ENCODE measurements at regions not wholly inside any gene's neighbourhood (a gene's known extent, or its start where the extent isn't known, plus 50 kb on each side); places are given as distances from the start of the nearest gene placed in this dataset.
A peak's percentile ranks its signal among the peaks of the same experiment; 100 is the strongest.

DNA sequence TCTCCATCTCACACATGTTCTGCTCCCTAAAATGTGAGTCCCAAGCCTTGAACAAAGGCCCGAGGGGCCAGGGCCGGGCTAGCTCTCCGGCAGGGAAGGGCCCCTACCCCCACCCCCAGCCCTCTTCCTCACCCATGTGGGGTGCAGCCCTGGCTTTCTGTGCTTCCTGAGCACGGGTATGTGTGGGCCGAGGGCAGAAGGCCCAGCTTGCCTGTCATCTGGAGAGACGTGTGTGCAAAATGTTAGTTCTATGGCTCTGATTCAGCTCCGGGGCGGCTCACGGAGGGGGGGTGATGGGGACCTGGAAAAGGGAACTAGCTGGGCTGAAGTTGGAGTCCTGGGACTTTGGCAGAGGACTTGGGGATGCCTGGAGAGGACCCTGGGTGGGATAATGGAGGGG lies 90.3 kb upstream of the ARAP3 start:
- Mint-ChIP-seq H3K27me3 (peaks cover 0 to 18% (median 8%) of the 10 kb centered on the region in 5 donors), H3K27ac (no peak overlapping the region), H3K36me3 (no peaks in the 10 kb centered on the region), H3K9me3 (no peaks in the 10 kb centered on the region), H3K4me1 (peaks cover 0 to 2% (median 0%) of the 10 kb centered on the region in 4 donors), H3K4me3 (no peak overlapping the region)
- no peak for ATAC-seq
- no peak for DNase-seq
- POLR2A ChIA-PET = no interaction called here

DNA sequence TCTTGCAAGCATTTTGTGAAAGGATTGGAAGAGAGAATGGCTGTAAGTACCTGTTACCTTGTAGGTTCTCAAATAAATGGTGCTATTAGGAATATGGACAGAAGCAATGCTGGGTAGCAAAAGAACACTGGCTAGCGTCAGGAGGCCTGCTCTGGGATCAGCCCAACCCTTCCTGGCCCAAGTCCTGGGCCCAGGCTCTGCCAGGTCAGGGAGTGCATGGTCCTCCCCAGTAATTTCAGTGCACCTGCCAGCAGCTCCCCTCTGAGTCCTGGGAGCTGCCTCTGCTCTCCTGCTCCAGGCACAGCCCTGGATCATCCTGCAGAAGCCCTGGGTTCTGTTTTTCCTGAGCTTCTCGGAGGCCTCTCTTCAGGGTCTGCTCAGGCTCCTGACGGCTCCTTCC lies 89.5 kb upstream of the ARAP3 start:
- Mint-ChIP-seq H3K27me3 (peaks cover 0 to 16% (median 8%) of the 10 kb centered on the region in 5 donors), H3K27ac (no peak overlapping the region), H3K4me1 (peaks cover 0 to 2% (median 0%) of the 10 kb centered on the region in 4 donors), H3K4me3 (no peak overlapping the region), H3K36me3 (no peaks in the 10 kb centered on the region), H3K9me3 (no peaks in the 10 kb centered on the region)
- ATAC-seq = no peak
- POLR2A ChIA-PET = no interaction called here
- DNase-seq = no peak

DNA sequence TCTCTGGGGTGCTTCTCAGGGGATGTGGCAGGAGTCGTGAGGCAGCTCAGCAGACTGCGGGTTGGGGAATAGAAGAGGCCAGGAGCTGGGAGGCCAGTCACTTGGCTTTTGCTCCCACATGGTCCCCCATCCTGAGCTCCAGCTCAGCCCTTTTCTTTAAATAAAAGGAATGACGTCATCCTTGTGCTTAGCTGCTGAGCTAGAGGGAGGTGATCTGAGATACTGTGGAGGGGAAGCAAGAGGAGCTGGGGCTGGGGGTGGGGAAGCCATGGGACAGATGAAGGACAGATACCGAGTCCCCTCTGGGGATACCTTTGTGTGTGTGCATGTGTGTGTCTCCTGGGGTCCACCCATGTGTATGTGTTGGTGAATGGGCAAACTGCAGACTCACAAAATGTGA lies 89.0 kb upstream of the ARAP3 start:
- Mint-ChIP-seq H3K4me3 (no peak overlapping the region), H3K36me3 (no peaks in the 10 kb centered on the region), H3K27ac (no peak overlapping the region), H3K27me3 (peaks cover 0 to 16% (median 8%) of the 10 kb centered on the region in 5 donors), H3K9me3 (no peaks in the 10 kb centered on the region), H3K4me1 (peaks cover 0 to 2% (median 0%) of the 10 kb centered on the region in 4 donors)
- DNase-seq = no peak
- POLR2A ChIA-PET = no interaction called here
- ATAC-seq = no peak

DNA sequence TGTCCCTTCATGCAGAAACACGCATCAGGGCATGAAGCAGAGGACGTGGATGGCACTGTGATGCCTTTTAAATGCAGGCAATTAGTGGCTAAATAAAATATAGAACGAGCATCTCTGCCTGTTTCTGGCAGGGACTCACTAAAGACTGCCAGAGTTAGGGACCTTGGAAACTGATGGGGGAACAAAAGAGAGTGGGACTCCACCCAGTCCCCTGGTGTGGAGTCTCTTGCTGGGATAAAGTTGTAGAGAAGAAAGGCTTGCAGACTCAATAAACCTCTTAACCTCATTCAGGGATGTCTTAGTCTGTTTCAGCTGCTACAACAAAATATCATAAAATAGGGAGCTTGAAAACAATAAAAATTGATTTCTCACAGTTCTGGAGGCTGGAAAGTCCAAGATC lies 87.6 kb upstream of the ARAP3 start:
- ATAC-seq = no peak
- no peaks in the 10 kb centered on the region for H3K9me3 Mint-ChIP-seq
- H3K4me1 Mint-ChIP-seq = peaks cover 0 to 2% (median 0%) of the 10 kb centered on the region in 4 donors
- DNase-seq = no peak
- no peak overlapping the region for H3K4me3 Mint-ChIP-seq
- POLR2A ChIA-PET = no interaction called here
- H3K27ac Mint-ChIP-seq = no peak overlapping the region
- H3K27me3 Mint-ChIP-seq = peaks cover 0 to 16% (median 8%) of the 10 kb centered on the region in 5 donors
- H3K36me3 Mint-ChIP-seq = no peaks in the 10 kb centered on the region

DNA sequence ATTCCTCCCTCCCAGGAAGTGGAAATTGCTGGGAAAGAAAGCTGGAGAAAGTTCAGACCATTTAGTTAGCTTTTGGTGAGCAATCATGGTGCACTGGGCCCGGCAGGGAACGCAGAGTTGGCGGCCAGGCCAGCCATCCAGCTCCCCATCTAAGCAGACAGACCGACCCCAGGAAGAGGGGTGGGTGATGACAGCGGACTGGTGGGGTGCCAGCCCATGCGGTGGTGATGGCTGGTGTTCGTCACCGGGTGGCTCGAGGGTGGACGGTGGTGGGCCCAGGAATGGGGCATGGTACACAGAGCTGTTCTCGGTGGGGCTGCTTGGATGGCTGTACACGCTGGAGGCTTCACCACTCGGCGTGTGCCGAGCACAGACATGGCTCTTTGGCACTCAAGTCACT lies 85.6 kb upstream of the ARAP3 start:
- H3K9me3 Mint-ChIP-seq = no peaks in the 10 kb centered on the region
- no peak overlapping the region for H3K27ac Mint-ChIP-seq
- H3K4me1 Mint-ChIP-seq = peaks cover 0 to 2% (median 0%) of the 10 kb centered on the region in 4 donors
- H3K36me3 Mint-ChIP-seq = no peaks in the 10 kb centered on the region
- POLR2A ChIA-PET = no interaction called here
- DNase-seq (no peak), ATAC-seq (no peak)
- peaks cover 0 to 20% (median 11%) of the 10 kb centered on the region in 5 donors for H3K27me3 Mint-ChIP-seq
- no peak overlapping the region for H3K4me3 Mint-ChIP-seq

DNA sequence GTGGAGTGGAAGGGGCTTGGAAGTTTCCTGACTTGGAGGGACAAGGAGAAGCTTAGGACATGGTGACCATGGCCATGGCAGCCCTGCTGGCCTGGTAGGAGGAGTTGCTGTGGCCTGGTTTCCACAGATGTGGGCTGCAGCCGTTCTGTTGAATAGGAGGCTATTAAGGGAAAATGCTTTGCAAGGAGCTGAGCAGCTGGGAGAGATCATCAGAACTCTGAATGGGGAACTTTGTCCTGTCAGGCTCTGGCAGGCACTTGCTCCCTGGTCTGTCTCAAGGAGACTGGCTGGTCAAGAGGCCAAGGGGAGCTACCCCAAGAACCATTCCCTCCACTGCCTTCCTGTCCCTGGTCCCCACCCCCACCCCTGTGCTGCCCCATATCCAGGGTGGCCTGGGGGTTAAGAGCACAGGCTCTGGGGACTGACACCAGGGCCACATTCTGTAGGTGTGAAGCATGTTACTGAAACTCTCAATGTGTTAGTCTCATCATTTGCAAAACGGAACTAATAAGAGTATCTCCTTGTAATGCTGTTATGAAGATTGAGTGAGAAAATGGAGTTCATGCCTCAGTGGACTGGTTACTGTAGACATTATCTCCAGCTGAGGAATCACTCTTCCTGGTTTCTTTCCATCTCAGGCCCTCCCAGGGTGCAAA lies 84.0 kb upstream of the ARAP3 start:
- Mint-ChIP-seq H3K4me3 (no peak overlapping the region), H3K27me3 (peaks cover 6 to 25% (median 16%) of the 10 kb centered on the region in 5 donors), H3K9me3 (peaks cover 0 to 2% (median 0%) of the 10 kb centered on the region in 9 donors), H3K27ac (no peak overlapping the region), H3K36me3 (no peaks in the 10 kb centered on the region), H3K4me1 (peaks cover 0 to 2% (median 0%) of the 10 kb centered on the region in 4 donors)
- POLR2A ChIA-PET = no interaction called here
- ATAC-seq = no peak
- no peak for DNase-seq

DNA sequence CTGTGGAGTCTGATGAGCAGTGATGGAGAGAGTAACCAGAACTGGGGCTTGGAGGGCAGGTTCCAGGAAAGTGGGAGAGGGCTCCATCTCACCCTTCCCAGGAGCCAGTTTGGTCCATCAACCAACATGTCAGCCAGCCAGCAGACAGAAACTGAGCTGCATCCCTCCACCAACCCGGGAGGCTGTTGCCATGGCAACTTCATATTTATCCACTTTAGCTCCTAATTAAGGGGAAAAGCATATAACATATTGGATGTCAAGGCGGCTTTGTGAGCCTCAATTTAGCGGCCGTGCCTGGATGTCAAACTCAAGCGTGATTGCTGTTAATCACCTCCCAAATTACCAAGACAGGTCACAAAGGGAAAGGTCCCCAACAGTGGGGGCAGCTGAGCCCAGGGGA lies 81.5 kb upstream of the ARAP3 start:
- Mint-ChIP-seq H3K9me3 (peaks cover 0 to 2% (median 0%) of the 10 kb centered on the region in 9 donors), H3K36me3 (no peaks in the 10 kb centered on the region), H3K4me1 (peaks cover 0 to 3% (median 1%) of the 10 kb centered on the region in 4 donors), H3K27ac (no peak overlapping the region), H3K4me3 (no peak overlapping the region), H3K27me3 (peaks cover 14 to 43% (median 27%) of the 10 kb centered on the region in 5 donors)
- ATAC-seq (no peak), DNase-seq (no peak)
- POLR2A ChIA-PET = interaction anchor here (0.6 kb wide), 1 partner anchor 144 kb away, joined by 6 read pairs; no protein-coding TSS in a partner anchor

DNA sequence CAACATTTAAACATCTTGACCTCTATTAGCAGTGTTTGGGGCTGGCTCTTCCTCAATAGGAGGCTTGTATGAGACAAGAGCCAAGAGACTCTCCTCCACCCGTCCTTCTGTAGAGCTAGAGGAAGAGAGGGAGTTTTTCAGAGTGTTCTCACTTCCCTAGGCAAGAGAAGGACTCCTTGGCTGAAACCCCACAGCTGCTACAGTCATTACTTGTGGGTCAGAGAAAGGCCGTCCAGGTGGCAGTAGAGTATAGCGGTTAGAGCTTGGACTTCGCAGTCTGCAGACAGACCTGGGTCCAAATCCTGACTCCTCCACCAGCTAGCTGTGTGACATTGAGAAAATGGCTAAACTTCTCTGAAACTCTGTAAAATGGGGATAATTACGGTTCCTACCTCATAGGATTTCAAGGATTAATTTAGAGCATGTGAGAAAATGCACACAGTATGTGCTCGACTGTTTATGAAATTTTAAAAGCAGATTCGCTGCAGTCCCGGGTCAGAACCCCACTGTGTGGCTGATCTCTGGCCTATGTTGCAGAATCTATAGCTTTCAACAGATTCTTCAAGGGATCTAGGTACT lies 80.8 kb upstream of the ARAP3 start:
- Mint-ChIP-seq H3K36me3 (no peaks in the 10 kb centered on the region), H3K27me3 (peaks cover 21 to 50% (median 33%) of the 10 kb centered on the region in 5 donors), H3K9me3 (peaks cover 0 to 2% (median 0%) of the 10 kb centered on the region in 9 donors), H3K27ac (no peak overlapping the region), H3K4me1 (peaks cover 4 to 9% (median 6%) of the 10 kb centered on the region in 4 donors), H3K4me3 (no peak overlapping the region)
- ATAC-seq (no peak), DNase-seq (no peak)
- POLR2A ChIA-PET = interaction anchor here (0.6 kb wide), 1 partner anchor 144 kb away, joined by 6 read pairs; no protein-coding TSS in a partner anchor

DNA sequence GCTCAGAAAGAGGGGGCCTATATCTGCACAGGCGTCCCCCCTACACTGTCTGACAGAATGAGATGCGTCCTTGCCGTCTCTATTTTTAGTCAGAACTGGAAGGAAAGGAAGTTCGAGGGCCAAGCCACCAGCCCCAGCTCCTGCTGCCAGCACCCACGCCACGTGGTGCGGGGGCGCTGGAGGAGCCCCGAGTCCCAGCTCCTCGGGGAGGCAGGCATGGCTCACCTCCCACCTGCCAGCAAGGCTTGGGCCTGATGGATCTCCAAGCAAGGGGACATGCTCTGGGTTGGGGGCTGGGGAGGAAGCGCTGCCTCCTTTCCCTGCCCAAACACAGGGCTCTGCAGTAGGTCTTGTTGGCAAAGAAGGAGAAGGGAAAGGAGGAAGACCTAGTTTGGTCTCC lies 80.3 kb upstream of the ARAP3 start:
- Mint-ChIP-seq H3K36me3 (no peaks in the 10 kb centered on the region), H3K9me3 (peaks cover 0 to 2% (median 0%) of the 10 kb centered on the region in 9 donors), H3K27ac (no peak overlapping the region), H3K27me3 (peaks cover 26 to 55% (median 38%) of the 10 kb centered on the region in 5 donors), H3K4me1 (peaks cover 4 to 9% (median 6%) of the 10 kb centered on the region in 4 donors), H3K4me3 (no peak overlapping the region)
- ATAC-seq = no peak
- POLR2A ChIA-PET = no interaction called here
- no peak for DNase-seq

DNA sequence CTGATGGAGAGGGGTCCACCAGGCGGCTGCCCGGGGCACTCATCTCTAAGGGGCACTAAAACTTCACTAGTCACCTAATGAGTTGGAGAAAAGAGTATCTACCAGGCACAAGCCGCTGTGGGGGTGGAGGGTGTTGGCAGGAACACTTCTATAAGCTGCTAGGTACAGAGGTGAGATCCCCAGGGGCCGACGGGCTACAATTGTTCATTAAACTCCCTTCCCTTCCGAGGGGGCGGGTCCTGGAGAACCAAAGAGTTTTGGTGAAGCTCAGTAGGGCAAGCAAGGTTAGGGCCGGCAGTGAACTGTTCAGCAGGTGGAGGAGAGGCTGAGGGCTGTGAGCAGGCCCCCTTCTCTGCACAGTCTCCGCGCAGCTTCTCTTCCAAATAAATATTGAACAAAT lies 78.7 kb upstream of the ARAP3 start:
- Mint-ChIP-seq H3K27me3 (peaks cover 31 to 71% (median 44%) of the 10 kb centered on the region in 5 donors), H3K4me3 (no peak overlapping the region), H3K9me3 (peaks cover 0 to 2% (median 0%) of the 10 kb centered on the region in 9 donors), H3K36me3 (no peaks in the 10 kb centered on the region), H3K4me1 (peaks cover 4 to 11% (median 6%) of the 10 kb centered on the region in 4 donors), H3K27ac (no peak overlapping the region)
- DNase-seq (no peak), ATAC-seq (no peak)
- POLR2A ChIA-PET = no interaction called here

DNA sequence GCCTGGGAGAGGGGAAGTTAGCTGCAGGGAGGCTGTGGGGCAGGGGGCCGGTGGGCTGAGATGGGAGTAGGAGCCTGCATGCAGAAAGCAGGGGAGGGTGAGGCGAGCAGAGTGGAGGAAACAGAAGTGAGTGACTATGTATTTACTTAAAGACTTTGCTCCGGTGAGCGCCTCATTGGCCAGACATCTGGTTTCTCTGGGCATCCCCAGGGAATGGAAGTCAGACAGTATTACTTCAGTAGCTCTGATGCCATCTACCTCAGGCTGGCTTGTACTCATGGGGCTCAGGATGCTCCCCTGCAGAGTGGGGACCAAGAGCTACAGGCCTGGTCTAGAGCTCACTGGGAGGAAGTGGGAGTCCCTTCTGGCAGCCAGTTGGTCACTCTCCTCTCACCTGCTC lies 78.2 kb upstream of the ARAP3 start:
- peaks cover 4 to 11% (median 6%) of the 10 kb centered on the region in 4 donors for H3K4me1 Mint-ChIP-seq
- DNase-seq (no peak), ATAC-seq (no peak)
- POLR2A ChIA-PET = no interaction called here
- H3K36me3 Mint-ChIP-seq = no peaks in the 10 kb centered on the region
- H3K9me3 Mint-ChIP-seq = peaks cover 0 to 2% (median 0%) of the 10 kb centered on the region in 9 donors
- H3K27me3 Mint-ChIP-seq = peaks cover 35 to 76% (median 48%) of the 10 kb centered on the region in 5 donors
- no peak overlapping the region for H3K4me3 Mint-ChIP-seq
- H3K27ac Mint-ChIP-seq = peak overlapping the region in 1 of 10 donors; percentile 31

DNA sequence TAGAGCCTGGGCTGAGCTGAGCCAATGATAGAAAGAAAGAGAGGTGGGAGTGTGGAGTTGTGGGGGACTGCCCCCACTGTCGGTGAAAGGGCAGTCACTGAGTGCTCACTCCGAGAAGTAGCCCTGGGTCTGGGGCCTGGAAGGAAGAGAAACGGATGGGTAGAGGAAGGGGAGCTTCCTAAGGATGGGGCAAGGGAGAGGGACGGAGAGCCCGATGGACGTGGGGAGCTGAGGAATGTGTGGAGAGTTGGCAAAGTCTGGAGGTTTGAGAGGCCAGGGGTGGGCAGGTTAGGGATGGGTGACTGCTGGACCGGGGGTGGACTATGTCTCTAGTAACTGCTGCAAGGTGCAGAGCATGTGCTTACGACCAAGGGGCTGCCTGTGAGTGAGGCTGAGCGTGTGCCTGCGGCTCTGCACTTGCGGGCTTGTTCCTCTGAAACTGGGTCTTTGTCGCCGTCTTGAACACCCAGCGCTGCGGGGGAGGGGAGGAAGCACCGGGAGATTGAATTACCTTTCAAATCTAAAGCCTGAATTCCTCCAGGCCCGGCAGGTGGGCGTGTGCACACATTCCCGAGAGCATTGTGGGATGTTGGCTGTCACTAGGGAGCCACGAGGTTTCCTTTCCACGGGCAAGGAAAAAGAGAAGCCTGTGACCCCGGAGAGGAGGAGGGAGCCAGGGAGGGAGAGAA lies 76.4 kb upstream of the ARAP3 start:
- peaks cover 0 to 7% (median 0%) of the 10 kb centered on the region in 3 donors for H3K36me3 Mint-ChIP-seq
- POLR2A ChIA-PET = no interaction called here
- H3K9me3 Mint-ChIP-seq = peaks cover 0 to 7% (median 0%) of the 10 kb centered on the region in 9 donors
- H3K4me3 Mint-ChIP-seq = peak overlapping the region in 1 of 10 donors; percentile 61
- no peak for ATAC-seq
- H3K4me1 Mint-ChIP-seq = peaks cover 4 to 11% (median 8%) of the 10 kb centered on the region in 4 donors
- H3K27me3 Mint-ChIP-seq = peaks cover 39 to 84% (median 55%) of the 10 kb centered on the region in 5 donors
- DNase-seq = no peak
- H3K27ac Mint-ChIP-seq = peak overlapping the region in 2 of 10 donors; percentile 15 to 55

DNA sequence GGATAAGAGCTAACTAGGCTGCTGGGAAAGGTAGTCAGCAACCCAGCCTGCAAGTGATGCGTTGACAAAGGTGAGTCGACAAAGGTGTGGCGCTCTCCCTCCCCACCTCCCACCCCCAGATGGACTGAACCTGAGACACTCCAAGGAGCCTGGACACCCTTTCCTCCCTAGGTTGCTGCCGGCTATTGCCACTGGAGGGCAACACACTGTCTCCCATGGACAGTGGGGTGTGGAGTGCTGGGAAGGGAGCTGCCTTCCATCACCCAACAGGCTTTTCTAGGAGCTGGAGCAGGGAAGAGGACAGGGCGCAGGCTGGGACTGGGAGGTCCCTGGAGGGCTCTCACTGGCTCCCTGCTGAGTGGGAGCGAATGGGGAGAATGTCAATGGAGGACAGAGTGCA lies 75.4 kb upstream of the ARAP3 start:
- DNase-seq (no peak), ATAC-seq (no peak)
- Mint-ChIP-seq H3K27ac (peak overlapping the region in 1 of 10 donors; percentile 75), H3K4me1 (peaks cover 4 to 11% (median 9%) of the 10 kb centered on the region in 4 donors), H3K36me3 (peaks cover 0 to 7% (median 0%) of the 10 kb centered on the region in 3 donors), H3K9me3 (peaks cover 0 to 7% (median 0%) of the 10 kb centered on the region in 9 donors), H3K27me3 (peaks cover 42 to 92% (median 56%) of the 10 kb centered on the region in 5 donors), H3K4me3 (no peak overlapping the region)
- POLR2A ChIA-PET = no interaction called here

All from naive thymus-derived CD8-positive, alpha-beta T cell (primary cell).